ENCODE measurements at regions not wholly inside any gene's neighbourhood (a gene's known extent, or its start where the extent isn't known, plus 50 kb on each side); places are given as distances from the start of the nearest gene placed in this dataset.
"Not testable (repeated sequence)": the region's sequence is repeated elsewhere in the genome, so short reads cannot be mapped to it uniquely, and the experiment has no call there.

DNA sequence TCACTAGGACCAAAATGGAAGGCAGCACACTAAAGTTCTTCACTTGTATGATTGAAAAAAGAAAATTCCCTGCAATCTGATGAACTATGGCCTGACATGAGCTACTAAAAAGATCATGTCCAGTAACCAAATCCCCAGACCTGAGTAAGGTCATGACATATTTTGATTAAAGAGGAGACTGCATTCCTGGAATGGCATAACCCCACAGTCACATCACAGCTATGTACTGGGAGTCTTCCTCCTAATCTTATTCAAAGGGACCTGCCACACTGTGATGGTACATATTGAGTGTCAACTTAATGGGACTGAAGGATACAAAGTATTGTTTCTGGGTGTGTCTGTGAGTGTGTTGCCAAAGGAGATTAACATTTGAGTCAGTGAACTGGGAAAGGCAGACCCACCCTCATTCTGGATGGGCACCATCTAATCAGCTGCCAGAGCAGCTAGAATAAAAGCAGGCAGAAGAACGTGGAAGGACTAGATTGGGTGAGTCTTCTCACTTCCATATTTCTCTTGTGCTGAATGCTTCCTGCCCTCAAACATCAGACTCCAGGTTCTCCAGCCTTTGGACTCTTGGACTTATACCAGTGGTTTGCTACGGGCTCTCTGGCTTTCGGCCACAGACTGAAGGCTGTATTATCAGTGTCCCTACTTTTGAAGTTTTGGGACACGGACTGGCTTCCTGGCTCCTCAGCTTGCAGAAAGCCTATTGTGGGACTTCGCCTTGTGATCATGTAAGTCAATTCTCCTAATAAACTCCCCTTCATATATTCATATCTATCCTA is 345.0 kb downstream of the TMEM38B start:
- ATAC-seq = no peak
- TF ChIP-seq ARNTL (CRISPR knock-in tag; IDR thresholded peaks at IDR 0.05; ENCODE audit: borderline replicate concordance, low read depth) (no peak), ESRRG (CRISPR knock-in tag; IDR thresholded peaks at IDR 0.05) (no peak), CSDC2 (CRISPR knock-in tag; IDR thresholded peaks at IDR 0.05) (no peak), TCF4 (CRISPR knock-in tag; IDR thresholded peaks at IDR 0.05; ENCODE audit: borderline replicate concordance) (no peak), ZFP3 (CRISPR knock-in tag; IDR thresholded peaks at IDR 0.05) (no peak), GLIS3 (CRISPR knock-in tag; IDR thresholded peaks at IDR 0.05) (no peak), ZFP30 (CRISPR knock-in tag; IDR thresholded peaks at IDR 0.05) (no peak), SNAI2 (CRISPR knock-in tag; IDR thresholded peaks at IDR 0.05) (no peak)
- TF ChIP-seq, protein P1, sequence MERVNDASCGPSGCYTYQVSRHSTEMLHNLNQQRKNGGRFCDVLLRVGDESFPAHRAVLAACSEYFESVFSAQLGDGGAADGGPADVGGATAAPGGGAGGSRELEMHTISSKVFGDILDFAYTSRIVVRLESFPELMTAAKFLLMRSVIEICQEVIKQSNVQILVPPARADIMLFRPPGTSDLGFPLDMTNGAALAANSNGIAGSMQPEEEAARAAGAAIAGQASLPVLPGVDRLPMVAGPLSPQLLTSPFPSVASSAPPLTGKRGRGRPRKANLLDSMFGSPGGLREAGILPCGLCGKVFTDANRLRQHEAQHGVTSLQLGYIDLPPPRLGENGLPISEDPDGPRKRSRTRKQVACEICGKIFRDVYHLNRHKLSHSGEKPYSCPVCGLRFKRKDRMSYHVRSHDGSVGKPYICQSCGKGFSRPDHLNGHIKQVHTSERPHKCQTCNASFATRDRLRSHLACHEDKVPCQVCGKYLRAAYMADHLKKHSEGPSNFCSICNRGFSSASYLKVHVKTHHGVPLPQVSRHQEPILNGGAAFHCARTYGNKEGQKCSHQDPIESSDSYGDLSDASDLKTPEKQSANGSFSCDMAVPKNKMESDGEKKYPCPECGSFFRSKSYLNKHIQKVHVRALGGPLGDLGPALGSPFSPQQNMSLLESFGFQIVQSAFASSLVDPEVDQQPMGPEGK (CRISPR knock-in tag; IDR thresholded peaks at IDR 0.05; ENCODE audit: borderline replicate concordance) = no peak
- TF ChIP-seq, protein P2, sequence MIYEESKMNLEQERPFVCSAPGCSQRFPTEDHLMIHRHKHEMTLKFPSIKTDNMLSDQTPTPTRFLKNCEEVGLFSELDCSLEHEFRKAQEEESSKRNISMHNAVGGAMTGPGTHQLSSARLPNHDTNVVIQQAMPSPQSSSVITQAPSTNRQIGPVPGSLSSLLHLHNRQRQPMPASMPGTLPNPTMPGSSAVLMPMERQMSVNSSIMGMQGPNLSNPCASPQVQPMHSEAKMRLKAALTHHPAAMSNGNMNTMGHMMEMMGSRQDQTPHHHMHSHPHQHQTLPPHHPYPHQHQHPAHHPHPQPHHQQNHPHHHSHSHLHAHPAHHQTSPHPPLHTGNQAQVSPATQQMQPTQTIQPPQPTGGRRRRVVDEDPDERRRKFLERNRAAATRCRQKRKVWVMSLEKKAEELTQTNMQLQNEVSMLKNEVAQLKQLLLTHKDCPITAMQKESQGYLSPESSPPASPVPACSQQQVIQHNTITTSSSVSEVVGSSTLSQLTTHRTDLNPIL (CRISPR knock-in tag; IDR thresholded peaks at IDR 0.05; ENCODE audit: low read depth) = no peak
- TF ChIP-seq, protein P3, sequence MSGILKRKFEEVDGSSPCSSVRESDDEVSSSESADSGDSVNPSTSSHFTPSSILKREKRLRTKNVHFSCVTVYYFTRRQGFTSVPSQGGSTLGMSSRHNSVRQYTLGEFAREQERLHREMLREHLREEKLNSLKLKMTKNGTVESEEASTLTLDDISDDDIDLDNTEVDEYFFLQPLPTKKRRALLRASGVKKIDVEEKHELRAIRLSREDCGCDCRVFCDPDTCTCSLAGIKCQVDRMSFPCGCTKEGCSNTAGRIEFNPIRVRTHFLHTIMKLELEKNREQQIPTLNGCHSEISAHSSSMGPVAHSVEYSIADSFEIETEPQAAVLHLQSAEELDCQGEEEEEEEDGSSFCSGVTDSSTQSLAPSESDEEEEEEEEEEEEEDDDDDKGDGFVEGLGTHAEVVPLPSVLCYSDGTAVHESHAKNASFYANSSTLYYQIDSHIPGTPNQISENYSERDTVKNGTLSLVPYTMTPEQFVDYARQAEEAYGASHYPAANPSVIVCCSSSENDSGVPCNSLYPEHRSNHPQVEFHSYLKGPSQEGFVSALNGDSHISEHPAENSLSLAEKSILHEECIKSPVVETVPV (CRISPR knock-in tag; IDR thresholded peaks at IDR 0.05) = no peak
- TF ChIP-seq, protein P4, sequence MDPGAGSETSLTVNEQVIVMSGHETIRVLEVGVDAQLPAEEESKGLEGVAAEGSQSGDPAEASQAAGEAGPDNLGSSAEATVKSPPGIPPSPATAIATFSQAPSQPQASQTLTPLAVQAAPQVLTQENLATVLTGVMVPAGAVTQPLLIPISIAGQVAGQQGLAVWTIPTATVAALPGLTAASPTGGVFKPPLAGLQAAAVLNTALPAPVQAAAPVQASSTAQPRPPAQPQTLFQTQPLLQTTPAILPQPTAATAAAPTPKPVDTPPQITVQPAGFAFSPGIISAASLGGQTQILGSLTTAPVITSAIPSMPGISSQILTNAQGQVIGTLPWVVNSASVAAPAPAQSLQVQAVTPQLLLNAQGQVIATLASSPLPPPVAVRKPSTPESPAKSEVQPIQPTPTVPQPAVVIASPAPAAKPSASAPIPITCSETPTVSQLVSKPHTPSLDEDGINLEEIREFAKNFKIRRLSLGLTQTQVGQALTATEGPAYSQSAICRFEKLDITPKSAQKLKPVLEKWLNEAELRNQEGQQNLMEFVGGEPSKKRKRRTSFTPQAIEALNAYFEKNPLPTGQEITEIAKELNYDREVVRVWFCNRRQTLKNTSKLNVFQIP (CRISPR knock-in tag; IDR thresholded peaks at IDR 0.05; ENCODE audit: borderline replicate concordance, low read depth) = no peak

DNA sequence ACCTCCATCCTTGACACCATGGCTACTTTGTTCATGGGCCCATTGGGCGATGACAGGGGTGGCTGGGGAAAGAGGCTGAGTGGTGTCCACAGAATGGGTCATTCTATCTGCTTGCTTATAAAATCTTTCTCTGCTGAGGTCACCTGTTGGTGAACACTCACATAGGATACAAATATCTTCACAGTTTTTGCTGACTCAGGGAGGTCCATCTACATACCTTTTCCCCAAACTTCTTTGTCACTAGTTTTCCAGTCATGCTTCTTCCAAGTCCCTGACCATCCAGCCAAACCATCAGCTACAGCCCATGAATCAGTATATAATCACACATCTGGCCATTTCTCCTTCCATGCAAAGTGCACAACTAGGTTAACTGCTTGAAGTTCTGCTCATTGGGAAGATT is 347.6 kb downstream of the TMEM38B start:
- ATAC-seq = not testable (repeated sequence)

DNA sequence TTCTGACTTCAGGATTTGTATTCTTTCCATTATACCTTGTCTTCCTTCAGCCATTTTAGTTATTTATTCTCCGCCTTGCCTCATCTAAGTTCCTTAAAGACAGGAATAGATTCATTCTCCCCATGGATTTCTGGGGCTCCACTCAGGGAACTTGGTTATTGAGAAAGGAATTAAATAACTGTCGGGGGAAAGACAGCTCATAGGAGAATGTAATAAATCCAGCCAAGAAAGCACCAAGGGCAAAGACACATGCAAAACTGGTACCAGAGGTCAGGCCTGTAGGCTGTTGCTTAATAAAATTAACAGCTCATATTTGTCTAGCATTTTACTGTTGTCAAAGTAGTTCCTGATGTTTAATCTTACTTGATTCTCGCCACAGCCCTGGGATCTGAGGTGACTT is 357.2 kb downstream of the TMEM38B start:
- TF ChIP-seq GLIS3 (CRISPR knock-in tag; IDR thresholded peaks at IDR 0.05) (no peak), ZFP30 (CRISPR knock-in tag; IDR thresholded peaks at IDR 0.05) (no peak), ZNF8 (CRISPR knock-in tag; IDR thresholded peaks at IDR 0.05) (no peak), TCF4 (CRISPR knock-in tag; IDR thresholded peaks at IDR 0.05; ENCODE audit: borderline replicate concordance) (no peak), ZFP3 (CRISPR knock-in tag; IDR thresholded peaks at IDR 0.05) (no peak), TOX (CRISPR knock-in tag; IDR thresholded peaks at IDR 0.05; ENCODE audit: borderline replicate concordance) (no peak), RARB (CRISPR knock-in tag; IDR thresholded peaks at IDR 0.05) (no peak), OSR1 (CRISPR knock-in tag; IDR thresholded peaks at IDR 0.05) (no peak), BACH2 (CRISPR knock-in tag; IDR thresholded peaks at IDR 0.05; ENCODE audit: borderline replicate concordance) (no peak), ZC3H10 (CRISPR knock-in tag; IDR thresholded peaks at IDR 0.05) (no peak), ARNTL (CRISPR knock-in tag; IDR thresholded peaks at IDR 0.05; ENCODE audit: borderline replicate concordance, low read depth) (no peak), ESRRG (CRISPR knock-in tag; IDR thresholded peaks at IDR 0.05) (no peak), PPARA (CRISPR knock-in tag; IDR thresholded peaks at IDR 0.05; ENCODE audit: borderline replicate concordance) (no peak), SNAI2 (CRISPR knock-in tag; IDR thresholded peaks at IDR 0.05) (no peak), ZNF565 (CRISPR knock-in tag; conservative IDR thresholded peaks at IDR 0.05; ENCODE audit: low read depth) (no peak)
- TF ChIP-seq, protein P2 (CRISPR knock-in tag; IDR thresholded peaks at IDR 0.05; ENCODE audit: low read depth) = no peak
- TF ChIP-seq, protein P1 (CRISPR knock-in tag; IDR thresholded peaks at IDR 0.05; ENCODE audit: borderline replicate concordance) = no peak
- TF ChIP-seq, protein P5, sequence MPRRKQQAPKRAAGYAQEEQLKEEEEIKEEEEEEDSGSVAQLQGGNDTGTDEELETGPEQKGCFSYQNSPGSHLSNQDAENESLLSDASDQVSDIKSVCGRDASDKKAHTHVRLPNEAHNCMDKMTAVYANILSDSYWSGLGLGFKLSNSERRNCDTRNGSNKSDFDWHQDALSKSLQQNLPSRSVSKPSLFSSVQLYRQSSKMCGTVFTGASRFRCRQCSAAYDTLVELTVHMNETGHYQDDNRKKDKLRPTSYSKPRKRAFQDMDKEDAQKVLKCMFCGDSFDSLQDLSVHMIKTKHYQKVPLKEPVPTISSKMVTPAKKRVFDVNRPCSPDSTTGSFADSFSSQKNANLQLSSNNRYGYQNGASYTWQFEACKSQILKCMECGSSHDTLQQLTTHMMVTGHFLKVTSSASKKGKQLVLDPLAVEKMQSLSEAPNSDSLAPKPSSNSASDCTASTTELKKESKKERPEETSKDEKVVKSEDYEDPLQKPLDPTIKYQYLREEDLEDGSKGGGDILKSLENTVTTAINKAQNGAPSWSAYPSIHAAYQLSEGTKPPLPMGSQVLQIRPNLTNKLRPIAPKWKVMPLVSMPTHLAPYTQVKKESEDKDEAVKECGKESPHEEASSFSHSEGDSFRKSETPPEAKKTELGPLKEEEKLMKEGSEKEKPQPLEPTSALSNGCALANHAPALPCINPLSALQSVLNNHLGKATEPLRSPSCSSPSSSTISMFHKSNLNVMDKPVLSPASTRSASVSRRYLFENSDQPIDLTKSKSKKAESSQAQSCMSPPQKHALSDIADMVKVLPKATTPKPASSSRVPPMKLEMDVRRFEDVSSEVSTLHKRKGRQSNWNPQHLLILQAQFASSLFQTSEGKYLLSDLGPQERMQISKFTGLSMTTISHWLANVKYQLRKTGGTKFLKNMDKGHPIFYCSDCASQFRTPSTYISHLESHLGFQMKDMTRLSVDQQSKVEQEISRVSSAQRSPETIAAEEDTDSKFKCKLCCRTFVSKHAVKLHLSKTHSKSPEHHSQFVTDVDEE (CRISPR knock-in tag; IDR thresholded peaks at IDR 0.05) = no peak
- TF ChIP-seq, protein P3 (CRISPR knock-in tag; IDR thresholded peaks at IDR 0.05) = no peak
- ATAC-seq = no peak
